ENCODE measurements at regions not wholly inside any gene's neighbourhood (a gene's known extent, or its start where the extent isn't known, plus 50 kb on each side); places are given as distances from the start of the nearest gene placed in this dataset.

- ChIA-PET POLR2A (no interaction called here), CTCF (interaction anchor here (0.5 kb wide), 1 partner anchor 757 kb away, joined by 5 read pairs; no protein-coding TSS in a partner anchor)
Measured at GRCh38 chrX:15988661-15989603, 134.3 kb upstream of the AP1S2 start.

DNA sequence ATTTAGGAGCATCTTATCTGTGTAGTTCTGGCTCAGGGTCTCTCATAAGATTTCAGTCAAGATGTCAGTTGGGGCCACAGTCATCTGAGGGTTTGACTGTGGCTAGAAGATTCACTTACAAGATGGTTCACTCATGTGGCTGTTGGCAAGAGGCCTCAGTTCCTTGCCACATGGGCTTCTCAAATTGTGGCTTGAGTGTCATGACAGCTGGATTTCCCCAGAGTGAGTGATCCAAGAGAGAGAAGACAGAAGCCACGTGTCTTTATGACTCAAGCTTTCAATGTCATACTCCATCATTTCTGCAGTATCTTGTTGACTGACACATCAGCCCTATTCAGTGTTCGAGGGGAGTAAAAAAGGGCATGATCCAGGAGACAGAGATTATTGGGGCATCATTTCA lies 131.3 kb upstream of the AP1S2 start:
- ChIA-PET POLR2A (no interaction called here), CTCF (interaction anchor here (0.5 kb wide), 1 partner anchor 33 kb away, joined by 3 read pairs; no protein-coding TSS in a partner anchor)

GRCh38 chrX:15983034-15983433 lies 128.4 kb upstream of the AP1S2 start:
- ChIA-PET CTCF (interaction anchor here (0.7 kb wide), 1 partner anchor 200 kb away, joined by 3 read pairs; no protein-coding TSS in a partner anchor), POLR2A (no interaction called here)

GRCh38 chrX:15977644-15978043 lies 123.0 kb upstream of the AP1S2 start:
- POLR2A ChIA-PET, result no interaction called here

DNA sequence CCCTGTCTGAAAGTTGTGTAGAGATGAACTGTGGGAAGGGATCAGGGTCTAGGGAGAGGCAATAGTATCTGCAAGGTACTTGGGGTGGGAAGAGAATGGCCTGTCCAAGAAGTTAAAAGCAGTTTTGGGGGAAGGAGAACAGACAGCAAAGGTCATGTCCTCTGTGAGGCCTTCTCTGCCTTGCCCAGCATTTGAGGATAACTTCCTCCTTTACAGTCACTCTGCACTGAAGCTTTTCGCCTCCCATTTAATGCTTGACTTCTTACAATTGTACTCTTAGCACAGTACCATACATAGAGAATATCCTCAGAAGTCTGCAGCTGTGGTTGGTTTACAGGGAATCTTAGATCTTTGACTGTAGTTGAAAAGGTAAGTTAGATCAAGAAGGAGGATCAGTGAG lies 121.8 kb upstream of the AP1S2 start:
- POLR2A ChIA-PET, result no interaction called here
- CTCF ChIA-PET, result no interaction called here

More at GRCh38 chrX:15977644-15978043, 123.0 kb upstream of the AP1S2 start:
- CTCF ChIA-PET, result no interaction called here

- ChIA-PET CTCF (no interaction called here), POLR2A (no interaction called here)
Measured at GRCh38 chrX:15973946-15974345, 119.3 kb upstream of the AP1S2 start.

- ChIA-PET POLR2A (no interaction called here), CTCF (no interaction called here)
Measured at GRCh38 chrX:15973299-15973698, 118.7 kb upstream of the AP1S2 start.

DNA sequence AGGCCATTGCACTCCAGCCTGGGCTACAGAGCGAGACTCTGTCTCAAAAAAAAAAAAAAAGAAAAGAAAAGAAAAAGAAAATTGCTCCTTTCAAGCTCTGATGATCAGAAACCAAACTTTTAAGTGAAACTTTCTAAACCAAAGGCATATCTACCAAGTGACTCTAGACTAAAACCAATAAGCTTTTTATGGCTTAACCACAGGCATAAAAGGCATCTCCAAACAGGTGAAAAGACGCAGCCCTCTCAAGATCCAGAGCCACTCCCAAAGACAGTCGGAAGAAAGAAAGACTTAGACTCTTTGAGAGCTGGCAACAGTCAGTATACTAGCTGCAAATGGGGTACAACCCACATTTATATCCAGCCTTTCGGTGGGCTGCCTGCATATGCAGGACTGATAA lies 117.1 kb upstream of the AP1S2 start:
- ChIA-PET POLR2A (no interaction called here), CTCF (interaction anchor here (1.2 kb wide), 1 partner anchor 213 kb away, joined by 3 read pairs; no protein-coding TSS in a partner anchor)

GRCh38 chrX:15963858-15964257 lies 109.2 kb upstream of the AP1S2 start:
- CTCF ChIA-PET, result no interaction called here

DNA sequence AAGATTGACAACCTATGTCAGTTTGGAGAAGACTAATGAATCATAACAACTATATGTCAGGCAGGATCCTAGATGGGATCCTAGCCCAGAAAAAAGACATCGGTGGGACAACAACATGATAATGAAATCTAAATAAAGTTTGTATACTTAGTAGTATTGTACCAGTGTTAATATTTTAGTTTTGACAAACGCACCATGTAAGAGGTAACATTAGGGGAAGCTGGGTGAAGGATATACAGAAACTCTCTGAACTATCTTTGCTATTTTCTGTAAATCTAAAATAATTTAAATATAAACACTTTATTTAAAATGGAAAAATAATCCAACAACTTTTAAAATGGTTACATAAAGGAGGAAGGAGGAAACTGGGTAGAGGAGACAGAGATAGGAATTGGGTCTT lies 105.6 kb upstream of the AP1S2 start:
- ChIA-PET CTCF (no interaction called here), POLR2A (no interaction called here)

More at GRCh38 chrX:15963858-15964257, 109.2 kb upstream of the AP1S2 start:
- POLR2A ChIA-PET, result no interaction called here

DNA sequence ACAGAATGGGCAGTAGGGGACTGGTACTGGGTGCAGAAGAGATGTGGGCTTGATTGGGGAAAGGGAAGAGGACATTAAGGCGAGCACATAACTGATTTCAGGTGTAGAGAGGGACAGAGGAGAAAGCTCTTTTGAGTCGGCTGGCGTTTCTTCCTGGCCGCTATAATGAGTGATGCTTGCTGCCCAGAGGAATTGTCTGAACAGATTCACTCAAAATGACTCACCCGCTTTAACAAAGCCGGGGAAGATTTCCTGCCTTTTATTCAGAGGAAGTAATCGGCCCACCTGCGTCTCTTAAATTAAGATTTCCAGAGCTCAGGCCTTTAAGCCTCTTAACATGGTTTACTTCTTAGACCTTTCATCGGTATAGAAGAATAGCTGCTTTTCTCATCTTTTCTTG lies 102.1 kb upstream of the AP1S2 start:
- ChIA-PET POLR2A (no interaction called here), CTCF (no interaction called here)

DNA sequence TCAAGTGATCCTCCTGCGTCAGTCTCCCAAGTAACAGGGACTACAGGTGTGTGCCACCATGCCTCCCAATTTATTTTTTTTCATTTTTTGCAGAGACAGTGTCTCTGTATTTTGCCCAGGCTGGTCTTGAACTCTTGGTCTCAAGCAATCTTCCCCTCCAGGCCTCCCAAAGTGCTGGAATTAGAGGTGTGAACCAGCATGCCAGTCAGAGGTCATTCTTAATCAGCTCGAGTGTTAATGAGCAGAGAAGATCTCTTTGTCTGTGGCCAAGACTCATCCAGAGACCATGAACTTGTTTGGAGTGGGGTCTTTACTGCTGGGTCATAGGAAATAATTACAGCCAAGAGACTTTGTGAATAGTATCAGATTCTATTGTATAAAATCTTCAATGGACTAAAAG lies 99.2 kb upstream of the AP1S2 start:
- POLR2A ChIA-PET, result no interaction called here
- CTCF ChIA-PET, result no interaction called here

DNA sequence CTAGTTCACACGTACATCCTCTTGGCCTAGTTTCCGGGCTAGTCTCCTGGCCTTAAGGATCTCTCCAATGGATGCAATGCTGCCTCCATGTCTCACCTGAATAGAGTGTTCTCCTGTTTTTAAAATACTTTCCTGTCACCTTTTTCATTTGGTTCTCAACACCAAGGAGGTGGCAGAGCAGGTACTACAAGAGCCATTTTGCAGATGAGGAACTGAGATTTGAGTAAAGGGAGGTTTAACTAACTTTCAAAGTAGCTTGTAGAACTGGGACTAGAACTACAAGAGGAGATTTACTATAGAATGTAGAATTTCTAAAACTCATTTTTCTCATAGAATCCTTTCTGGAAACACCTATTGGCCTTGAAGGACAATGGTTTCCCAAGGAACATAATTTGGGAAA lies 97.6 kb upstream of the AP1S2 start:
- POLR2A ChIA-PET, result no interaction called here
- CTCF ChIA-PET, result no interaction called here

DNA sequence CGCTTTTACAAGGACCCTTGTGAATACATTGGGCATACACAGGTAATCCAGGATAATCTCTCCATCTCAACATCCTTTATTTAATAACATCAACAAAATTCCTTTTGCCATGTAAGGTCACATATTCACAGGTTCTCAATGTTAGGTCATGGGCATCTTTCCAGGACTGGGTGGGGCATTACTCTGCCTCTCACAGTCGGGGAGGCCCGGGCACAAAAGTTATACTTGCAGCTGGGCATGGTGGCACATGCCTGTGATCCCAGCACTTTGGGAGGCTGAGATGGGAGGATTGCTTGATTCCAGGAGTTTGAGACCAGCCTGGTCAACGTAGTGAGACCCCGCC lies 93.7 kb upstream of the AP1S2 start:
- CTCF ChIA-PET, result no interaction called here
- POLR2A ChIA-PET, result no interaction called here

GRCh38 chrX:15947648-15948317 lies 93.2 kb upstream of the AP1S2 start:
- CTCF ChIA-PET, result no interaction called here
- POLR2A ChIA-PET, result no interaction called here

- ChIA-PET CTCF (no interaction called here), POLR2A (no interaction called here)
Measured at GRCh38 chrX:15946783-15947580, 92.4 kb upstream of the AP1S2 start.

- POLR2A ChIA-PET, result no interaction called here
- CTCF ChIA-PET, result no interaction called here
Measured at GRCh38 chrX:15943391-15943790, 88.8 kb upstream of the AP1S2 start.

DNA sequence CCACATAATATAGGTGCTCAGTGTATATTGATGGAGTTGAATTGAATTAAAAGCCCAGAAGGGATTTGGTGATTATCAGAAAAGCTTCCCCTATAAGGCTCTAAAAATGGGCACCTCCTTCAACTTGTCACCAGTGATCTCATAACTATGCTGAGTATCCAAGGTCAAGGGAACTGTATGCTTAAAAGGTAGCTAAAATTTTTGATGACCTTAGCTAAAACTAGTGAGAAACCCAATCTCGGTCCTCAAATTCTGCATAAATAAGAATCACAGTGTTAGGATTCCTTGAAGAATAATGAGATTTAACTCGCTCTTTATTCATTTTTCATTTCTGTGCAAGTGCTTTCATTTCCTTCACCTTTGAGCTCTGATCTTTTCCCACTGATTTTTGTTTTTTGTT lies 87.7 kb upstream of the AP1S2 start:
- ChIA-PET CTCF (no interaction called here), POLR2A (no interaction called here)

DNA sequence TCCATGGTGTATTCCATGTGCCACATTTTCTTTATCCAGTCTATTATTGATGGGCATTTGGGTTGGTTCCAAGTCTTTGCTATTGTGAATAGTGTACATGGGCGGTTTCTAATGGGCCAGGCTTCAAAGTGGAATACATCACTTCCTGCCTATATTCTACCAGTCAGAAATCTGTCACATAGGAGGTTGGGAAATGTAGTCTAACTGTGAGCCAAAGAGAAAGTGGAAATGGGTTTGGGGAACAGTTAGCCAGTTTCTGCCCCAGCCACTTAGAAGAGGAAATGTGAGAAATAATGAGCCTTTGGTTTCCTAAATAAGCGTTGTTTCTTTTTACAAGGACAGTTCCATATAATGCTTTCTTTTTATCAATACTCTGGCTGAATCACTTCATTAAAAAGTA lies 85.1 kb upstream of the AP1S2 start:
- CTCF ChIA-PET, result no interaction called here
- POLR2A ChIA-PET, result no interaction called here

DNA sequence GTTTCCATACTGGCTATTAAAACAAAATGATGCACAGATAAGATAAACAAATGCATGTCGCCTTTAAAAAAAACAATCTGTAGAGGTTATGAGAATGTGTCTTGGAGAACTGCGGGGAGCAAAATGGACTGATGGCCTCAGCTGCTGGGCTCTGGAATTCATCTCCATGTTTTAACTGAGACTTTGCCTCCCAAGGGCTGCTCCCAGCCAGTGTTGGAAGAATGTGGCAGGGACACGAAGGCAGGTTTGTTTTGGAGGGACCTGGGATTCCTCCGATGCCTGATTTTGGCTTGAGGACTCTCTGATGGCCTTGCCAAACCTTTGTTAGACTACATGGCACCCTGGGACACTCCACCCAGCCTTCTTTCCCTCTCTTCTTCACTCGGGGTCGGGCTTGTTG lies 83.5 kb upstream of the AP1S2 start:
- CTCF ChIA-PET, result no interaction called here
- POLR2A ChIA-PET, result no interaction called here

GRCh38 chrX:15931362-15931761 lies 76.7 kb upstream of the AP1S2 start:
- POLR2A ChIA-PET, result no interaction called here
- CTCF ChIA-PET, result no interaction called here
